ENCODE measurements at regions not wholly inside any gene's neighbourhood (a gene's known extent, or its start where the extent isn't known, plus 50 kb on each side); places are given as distances from the start of the nearest gene placed in this dataset.

GRCh38 chr5:19208397-19208796 is 779.6 kb downstream of the CDH18 start (continued):
- TF ChIP-seq, protein P1, sequence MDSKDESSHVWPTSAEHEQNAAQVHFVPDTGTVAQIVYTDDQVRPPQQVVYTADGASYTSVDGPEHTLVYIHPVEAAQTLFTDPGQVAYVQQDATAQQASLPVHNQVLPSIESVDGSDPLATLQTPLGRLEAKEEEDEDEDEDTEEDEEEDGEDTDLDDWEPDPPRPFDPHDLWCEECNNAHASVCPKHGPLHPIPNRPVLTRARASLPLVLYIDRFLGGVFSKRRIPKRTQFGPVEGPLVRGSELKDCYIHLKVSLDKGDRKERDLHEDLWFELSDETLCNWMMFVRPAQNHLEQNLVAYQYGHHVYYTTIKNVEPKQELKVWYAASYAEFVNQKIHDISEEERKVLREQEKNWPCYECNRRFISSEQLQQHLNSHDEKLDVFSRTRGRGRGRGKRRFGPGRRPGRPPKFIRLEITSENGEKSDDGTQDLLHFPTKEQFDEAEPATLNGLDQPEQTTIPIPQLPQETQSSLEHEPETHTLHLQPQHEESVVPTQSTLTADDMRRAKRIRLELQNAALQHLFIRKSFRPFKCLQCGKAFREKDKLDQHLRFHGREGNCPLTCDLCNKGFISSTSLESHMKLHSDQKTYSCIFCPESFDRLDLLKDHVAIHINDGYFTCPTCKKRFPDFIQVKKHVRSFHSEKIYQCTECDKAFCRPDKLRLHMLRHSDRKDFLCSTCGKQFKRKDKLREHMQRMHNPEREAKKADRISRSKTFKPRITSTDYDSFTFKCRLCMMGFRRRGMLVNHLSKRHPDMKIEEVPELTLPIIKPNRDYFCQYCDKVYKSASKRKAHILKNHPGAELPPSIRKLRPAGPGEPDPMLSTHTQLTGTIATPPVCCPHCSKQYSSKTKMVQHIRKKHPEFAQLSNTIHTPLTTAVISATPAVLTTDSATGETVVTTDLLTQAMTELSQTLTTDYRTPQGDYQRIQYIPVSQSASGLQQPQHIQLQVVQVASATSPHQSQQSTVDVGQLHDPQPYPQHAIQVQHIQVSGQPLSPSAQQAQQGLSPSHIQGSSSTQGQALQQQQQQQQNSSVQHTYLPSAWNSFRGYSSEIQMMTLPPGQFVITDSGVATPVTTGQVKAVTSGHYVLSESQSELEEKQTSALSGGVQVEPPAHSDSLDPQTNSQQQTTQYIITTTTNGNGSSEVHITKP (tag by site-specific recombination; IDR thresholded peaks at IDR 0.05): no peak
- TF ChIP-seq, protein P2, sequence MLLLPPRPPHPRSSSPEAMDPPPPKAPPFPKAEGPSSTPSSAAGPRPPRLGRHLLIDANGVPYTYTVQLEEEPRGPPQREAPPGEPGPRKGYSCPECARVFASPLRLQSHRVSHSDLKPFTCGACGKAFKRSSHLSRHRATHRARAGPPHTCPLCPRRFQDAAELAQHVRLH (tag by site-specific recombination; IDR thresholded peaks at IDR 0.05): no peak
- TF ChIP-seq ZIC2 (tag by site-specific recombination; IDR thresholded peaks at IDR 0.05) (no peak), ZNF747 (tag by site-specific recombination; IDR thresholded peaks at IDR 0.05) (no peak), SP7 (tag by site-specific recombination; IDR thresholded peaks at IDR 0.05) (no peak), ZNF768 (tag by site-specific recombination; IDR thresholded peaks at IDR 0.05) (no peak)

GRCh38 chr5:19210886-19211285 is 777.1 kb downstream of the CDH18 start:
- ChIA-PET CTCF (interaction anchor here (0.7 kb wide), 1 partner anchor 1829 kb away, joined by 4 read pairs; no protein-coding TSS in a partner anchor), POLR2A (no interaction called here)
- TF ChIP-seq OSR2 (tag by site-specific recombination; IDR thresholded peaks at IDR 0.05) (no peak), ZNF239 (tag by site-specific recombination; IDR thresholded peaks at IDR 0.05) (no peak)
- Histone ChIP-seq H3K36me3 (ENCODE audit: control insufficient read depth in 2 of 2, insufficient read depth in 1 of 2, low read length in 2 of 2) (no peaks in the 10 kb centered on the region), H3K9me3 (ENCODE audit: control insufficient read depth, insufficient read depth, low read depth, low read length) (no peaks in the 10 kb centered on the region), H3K4me1 (ENCODE audit: control insufficient read depth, insufficient read depth, low read length) (no peaks in the 10 kb centered on the region), H3K4me3 (ENCODE audit: low read depth, low read length) (no peak overlapping the region), H3K27ac (ENCODE audit: extremely low read depth, low read depth, low read length) (no peak overlapping the region)

- ChIA-PET POLR2A (no interaction called here), CTCF (no interaction called here)
- Histone ChIP-seq H3K9me3 (ENCODE audit: control insufficient read depth, insufficient read depth, low read depth, low read length) (no peaks in the 10 kb centered on the region), H3K4me1 (ENCODE audit: control insufficient read depth, insufficient read depth, low read length) (no peaks in the 10 kb centered on the region), H3K27ac (ENCODE audit: extremely low read depth, low read depth, low read length) (no peak overlapping the region), H3K36me3 (ENCODE audit: control insufficient read depth in 2 of 2, insufficient read depth in 1 of 2, low read length in 2 of 2) (no peaks in the 10 kb centered on the region), H3K4me3 (ENCODE audit: low read depth, low read length) (no peak overlapping the region)
- TF ChIP-seq PRDM1 (tag by site-specific recombination; IDR thresholded peaks at IDR 0.05) (peak; percentile 75), ZNF624 (tag by site-specific recombination; IDR thresholded peaks at IDR 0.05) (no peak)
These were observed 758.7 kb downstream of the CDH18 start for GRCh38 chr5:19229179-19229835.

DNA sequence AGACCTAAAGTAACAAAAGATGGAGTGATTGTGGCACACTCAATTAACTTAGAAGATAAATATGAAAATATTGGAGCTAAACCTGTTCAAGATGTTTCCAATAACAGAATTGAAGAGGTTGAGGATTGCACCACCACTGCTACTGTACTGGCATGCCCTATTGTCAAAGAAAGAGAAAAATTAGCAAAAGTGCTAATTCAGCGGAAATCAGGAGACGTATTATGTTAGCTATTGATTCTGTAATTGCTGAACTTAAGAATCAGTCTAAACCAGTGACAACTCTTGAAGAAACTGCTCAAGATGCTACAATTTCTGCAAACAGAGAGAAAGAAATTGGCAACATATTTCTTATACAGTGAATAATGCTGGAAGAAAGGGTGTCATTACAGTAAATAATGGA is 754.4 kb downstream of the CDH18 start:
- ChIA-PET POLR2A (no interaction called here), CTCF (no interaction called here)
- H3K4me1 ChIP-seq (ENCODE audit: control insufficient read depth, insufficient read depth, low read length): no peaks in the 10 kb centered on the region
- H3K36me3 ChIP-seq (ENCODE audit: control insufficient read depth in 2 of 2, insufficient read depth in 1 of 2, low read length in 2 of 2): no peaks in the 10 kb centered on the region
- H3K4me3 ChIP-seq (ENCODE audit: low read depth, low read length): no peak overlapping the region
- H3K9me3 ChIP-seq (ENCODE audit: control insufficient read depth, insufficient read depth, low read depth, low read length): no peaks in the 10 kb centered on the region
- no peak overlapping the region for H3K27ac ChIP-seq (ENCODE audit: extremely low read depth, low read depth, low read length)
- no peak for TF ChIP-seq GLI2 (tag by site-specific recombination; IDR thresholded peaks at IDR 0.05; ENCODE audit: borderline replicate concordance, low read depth)
- TF ChIP-seq, protein P3, sequence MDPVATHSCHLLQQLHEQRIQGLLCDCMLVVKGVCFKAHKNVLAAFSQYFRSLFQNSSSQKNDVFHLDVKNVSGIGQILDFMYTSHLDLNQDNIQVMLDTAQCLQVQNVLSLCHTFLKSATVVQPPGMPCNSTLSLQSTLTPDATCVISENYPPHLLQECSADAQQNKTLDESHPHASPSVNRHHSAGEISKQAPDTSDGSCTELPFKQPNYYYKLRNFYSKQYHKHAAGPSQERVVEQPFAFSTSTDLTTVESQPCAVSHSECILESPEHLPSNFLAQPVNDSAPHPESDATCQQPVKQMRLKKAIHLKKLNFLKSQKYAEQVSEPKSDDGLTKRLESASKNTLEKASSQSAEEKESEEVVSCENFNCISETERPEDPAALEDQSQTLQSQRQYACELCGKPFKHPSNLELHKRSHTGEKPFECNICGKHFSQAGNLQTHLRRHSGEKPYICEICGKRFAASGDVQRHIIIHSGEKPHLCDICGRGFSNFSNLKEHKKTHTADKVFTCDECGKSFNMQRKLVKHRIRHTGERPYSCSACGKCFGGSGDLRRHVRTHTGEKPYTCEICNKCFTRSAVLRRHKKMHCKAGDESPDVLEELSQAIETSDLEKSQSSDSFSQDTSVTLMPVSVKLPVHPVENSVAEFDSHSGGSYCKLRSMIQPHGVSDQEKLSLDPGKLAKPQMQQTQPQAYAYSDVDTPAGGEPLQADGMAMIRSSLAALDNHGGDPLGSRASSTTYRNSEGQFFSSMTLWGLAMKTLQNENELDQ (tag by site-specific recombination; IDR thresholded peaks at IDR 0.05; ENCODE audit: low read depth): no peak
- no peak for TF ChIP-seq ZNF426 (tag by site-specific recombination; IDR thresholded peaks at IDR 0.05)
- no peak for TF ChIP-seq ZNF335 (tag by site-specific recombination; conservative IDR thresholded peaks at IDR 0.05)
- TF ChIP-seq KLF10 (tag by site-specific recombination; IDR thresholded peaks at IDR 0.05): no peak
- TF ChIP-seq KLF16 (tag by site-specific recombination; IDR thresholded peaks at IDR 0.05): no peak
- no peak for TF ChIP-seq ZNF558 (tag by site-specific recombination; IDR thresholded peaks at IDR 0.05)
- TF ChIP-seq ZNF175 (tag by site-specific recombination; IDR thresholded peaks at IDR 0.05): no peak
- TF ChIP-seq ZNF560 (tag by site-specific recombination; IDR thresholded peaks at IDR 0.05; ENCODE audit: borderline replicate concordance): no peak
- no peak for TF ChIP-seq ZNF112 (tag by site-specific recombination; IDR thresholded peaks at IDR 0.05)
- TF ChIP-seq TSHZ1 (tag by site-specific recombination; IDR thresholded peaks at IDR 0.05; ENCODE audit: borderline replicate concordance): no peak

Data from HEK293 (cell line).